ENCODE measurements at regions not wholly inside any gene's neighbourhood (a gene's known extent, or its start where the extent isn't known, plus 50 kb on each side); places are given as distances from the start of the nearest gene placed in this dataset.

DNA sequence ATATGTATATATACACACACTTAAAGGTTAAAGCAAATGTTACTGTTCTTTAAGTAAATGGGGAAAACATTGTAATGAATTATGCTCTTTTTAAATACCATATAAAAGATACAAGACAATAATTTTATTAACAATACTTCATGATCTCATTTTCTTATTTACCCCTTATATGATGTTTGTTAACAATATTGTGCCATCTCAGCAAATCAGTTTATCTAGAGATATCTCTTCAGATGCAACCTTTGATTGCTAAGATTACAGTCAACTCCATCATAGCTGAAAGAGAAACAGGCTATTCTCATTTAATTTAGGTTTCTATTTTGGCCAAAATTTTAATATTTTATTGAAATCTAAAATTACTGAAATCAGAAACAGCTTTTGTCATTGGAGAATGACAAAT lies 197.9 kb downstream of the CALCRL start:
- Histone ChIP-seq H3K36me3 (no peaks in the 10 kb centered on the region), H3K4me1 (no peaks in the 10 kb centered on the region), H3K4me3 (no peak overlapping the region), H3K9me3 (no peaks in the 10 kb centered on the region), H3K27me3 (no peaks in the 10 kb centered on the region), H3K27ac (replicated peaks in 1 of 4) (no peak overlapping the region)
- TF ChIP-seq POLR2A (IDR thresholded peaks at IDR 0.05; ENCODE audit: low read depth): no peak
- TF ChIP-seq, protein P1, sequence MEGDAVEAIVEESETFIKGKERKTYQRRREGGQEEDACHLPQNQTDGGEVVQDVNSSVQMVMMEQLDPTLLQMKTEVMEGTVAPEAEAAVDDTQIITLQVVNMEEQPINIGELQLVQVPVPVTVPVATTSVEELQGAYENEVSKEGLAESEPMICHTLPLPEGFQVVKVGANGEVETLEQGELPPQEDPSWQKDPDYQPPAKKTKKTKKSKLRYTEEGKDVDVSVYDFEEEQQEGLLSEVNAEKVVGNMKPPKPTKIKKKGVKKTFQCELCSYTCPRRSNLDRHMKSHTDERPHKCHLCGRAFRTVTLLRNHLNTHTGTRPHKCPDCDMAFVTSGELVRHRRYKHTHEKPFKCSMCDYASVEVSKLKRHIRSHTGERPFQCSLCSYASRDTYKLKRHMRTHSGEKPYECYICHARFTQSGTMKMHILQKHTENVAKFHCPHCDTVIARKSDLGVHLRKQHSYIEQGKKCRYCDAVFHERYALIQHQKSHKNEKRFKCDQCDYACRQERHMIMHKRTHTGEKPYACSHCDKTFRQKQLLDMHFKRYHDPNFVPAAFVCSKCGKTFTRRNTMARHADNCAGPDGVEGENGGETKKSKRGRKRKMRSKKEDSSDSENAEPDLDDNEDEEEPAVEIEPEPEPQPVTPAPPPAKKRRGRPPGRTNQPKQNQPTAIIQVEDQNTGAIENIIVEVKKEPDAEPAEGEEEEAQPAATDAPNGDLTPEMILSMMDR (IDR thresholded peaks at IDR 0.05): no peak
- TF ChIP-seq EP300 (IDR thresholded peaks at IDR 0.05): no peak
- TF ChIP-seq POLR2AphosphoS5 (IDR thresholded peaks at IDR 0.05): no peak
- no peak for DNase-seq (ENCODE audit: extremely low spot score)
- intact Hi-C loops (cut with DNase I): no loop called here

GRCh38 chr2:187233811-187234210 lies 214.2 kb downstream of the CALCRL start:
- no peaks in the 10 kb centered on the region for H3K9me3 ChIP-seq
- H3K27me3 ChIP-seq: no peaks in the 10 kb centered on the region
- WGBS: 90% methylated on average over 2 of the region's 2 CpGs
- no peak overlapping the region for H3K4me3 ChIP-seq
- no peaks in the 10 kb centered on the region for H3K36me3 ChIP-seq
- TF ChIP-seq POLR2AphosphoS5 (IDR thresholded peaks at IDR 0.05) (no peak), POLR2A (IDR thresholded peaks at IDR 0.05; ENCODE audit: low read depth) (no peak), EP300 (IDR thresholded peaks at IDR 0.05) (no peak)
- TF ChIP-seq, protein P1 (IDR thresholded peaks at IDR 0.05): no peak
- no peak for DNase-seq (ENCODE audit: extremely low spot score)
- H3K27ac ChIP-seq (replicated peaks in 1 of 4): no peak overlapping the region
- intact Hi-C loops (cut with DNase I): no loop called here
- H3K4me1 ChIP-seq: no peaks in the 10 kb centered on the region

- Histone ChIP-seq H3K9me3 (no peaks in the 10 kb centered on the region), H3K27me3 (no peaks in the 10 kb centered on the region), H3K4me3 (no peak overlapping the region), H3K27ac (replicated peaks in 1 of 4) (no peak overlapping the region), H3K4me1 (no peaks in the 10 kb centered on the region), H3K36me3 (no peaks in the 10 kb centered on the region)
- TF ChIP-seq EP300 (IDR thresholded peaks at IDR 0.05): no peak
- TF ChIP-seq, protein P1 (IDR thresholded peaks at IDR 0.05): no peak
- DNase-seq (ENCODE audit: extremely low spot score): no peak
- intact Hi-C loops (cut with DNase I): no loop called here
- 71% methylated on average over 1 of the region's 1 CpG for WGBS
Measured at GRCh38 chr2:187232749-187233148, 215.3 kb downstream of the CALCRL start.

DNA sequence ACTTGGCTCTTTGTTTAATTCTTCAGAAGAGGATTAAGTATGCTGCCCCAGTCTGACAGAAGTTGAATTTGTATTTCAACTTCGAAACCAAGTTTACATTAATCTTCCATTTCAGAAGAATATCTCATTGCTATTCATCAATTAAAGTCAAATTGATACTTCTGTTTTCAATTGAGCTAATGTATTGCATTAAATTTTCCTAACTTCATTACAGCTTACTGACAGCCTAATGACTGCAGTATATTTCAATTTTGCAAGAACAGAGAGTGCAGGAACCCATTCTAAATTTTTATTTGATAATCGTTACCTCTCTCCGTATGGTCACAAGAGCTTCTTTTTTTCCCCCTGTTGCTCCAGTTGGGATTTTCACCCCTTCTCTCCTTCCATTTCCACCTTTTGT lies 218.0 kb downstream of the CALCRL start:
- no peak overlapping the region for H3K27ac ChIP-seq (replicated peaks in 1 of 4)
- H3K4me1 ChIP-seq: no peaks in the 10 kb centered on the region
- intact Hi-C loops (cut with DNase I): no loop called here
- H3K9me3 ChIP-seq: no peaks in the 10 kb centered on the region
- no peak for DNase-seq (ENCODE audit: extremely low spot score)
- H3K36me3 ChIP-seq: no peaks in the 10 kb centered on the region
- H3K4me3 ChIP-seq: no peak overlapping the region
- TF ChIP-seq POLR2AphosphoS5 (IDR thresholded peaks at IDR 0.05): no peak
- TF ChIP-seq EP300 (IDR thresholded peaks at IDR 0.05): no peak
- no peak for TF ChIP-seq POLR2A (IDR thresholded peaks at IDR 0.05; ENCODE audit: low read depth)
- TF ChIP-seq, protein P1 (IDR thresholded peaks at IDR 0.05): no peak
- 86% methylated on average over 3 of the region's 3 CpGs for WGBS
- H3K27me3 ChIP-seq: no peaks in the 10 kb centered on the region

- Histone ChIP-seq H3K4me3 (no peak overlapping the region), H3K4me1 (no peaks in the 10 kb centered on the region), H3K9me3 (no peaks in the 10 kb centered on the region), H3K27ac (replicated peaks in 1 of 4) (no peak overlapping the region), H3K27me3 (no peaks in the 10 kb centered on the region), H3K36me3 (no peaks in the 10 kb centered on the region)
- intact Hi-C loops (cut with DNase I): no loop called here
- no peak for TF ChIP-seq EP300 (IDR thresholded peaks at IDR 0.05)
- no peak for TF ChIP-seq POLR2AphosphoS5 (IDR thresholded peaks at IDR 0.05)
- TF ChIP-seq, protein P1 (IDR thresholded peaks at IDR 0.05): no peak
- no peak for TF ChIP-seq POLR2A (IDR thresholded peaks at IDR 0.05; ENCODE audit: low read depth)
- no peak for DNase-seq (ENCODE audit: extremely low spot score)
- 47% methylated on average over 1 of the region's 1 CpG for WGBS
Measured at GRCh38 chr2:187228986-187229385, 219.1 kb downstream of the CALCRL start.
